ENCODE measurements at regions not wholly inside any gene's neighbourhood (a gene's known extent, or its start where the extent isn't known, plus 50 kb on each side); places are given as distances from the start of the nearest gene placed in this dataset.

GRCh38 chr6:141914646-141915045, 218.1 kb upstream of the GJE1 start:
- no peak for TF ChIP-seq CTCF (IDR thresholded peaks at IDR 0.05 in 4 of 5, conservative IDR thresholded peaks at IDR 0.05 in 1 of 5)
- no peak for TF ChIP-seq POLR2A (IDR thresholded peaks at IDR 0.05)
